Stimulated activated naive CD8-positive, alpha-beta T cell treated with anti-CD3 and anti-CD28 coated beads, Interleukin-15, amount 100 ng/mL, for 72 hours (primary cell): ENCODE measurements at regions not wholly inside any gene's neighbourhood (a gene's known extent, or its start where the extent isn't known, plus 50 kb on each side); places are given as distances from the start of the nearest gene placed in this dataset.

ENCODE experiments used
- ATAC-seq: fragments of 150-1000 bp; cut with Tn5 transposase; 2 replicates; pipeline ENCODE4 v1.10.0; 2021; ENCODE audit warnings: mild to moderate bottlenecking, moderate library complexity
- DNase-seq, 2 donors: peaks; one replicate each; pipeline ENCODE4 v3.0.0; 2021 to 2022
- H3K27ac Mint-ChIP-seq, 2 donors: one replicate each; pipeline ENCODE4 v1.8.0; 2022; ENCODE audit warnings: mild to moderate bottlenecking in 2 of 2, mixed read lengths in 2 of 2, moderate library complexity in 2 of 2
- H3K27me3 Mint-ChIP-seq: one replicate; pipeline ENCODE4 v1.8.0; 2022; ENCODE audit warnings: mixed read lengths
- H3K4me1 Mint-ChIP-seq: one replicate; pipeline ENCODE4 v1.8.0; 2022; ENCODE audit warnings: mild to moderate bottlenecking, mixed read lengths
- H3K4me3 Mint-ChIP-seq, 2 donors: one replicate each; pipeline ENCODE4 v1.8.0; 2022; ENCODE audit warnings: mild to moderate bottlenecking in 2 of 2, mixed read lengths in 2 of 2, moderate library complexity in 1 of 2
- H3K9me3 Mint-ChIP-seq, 2 donors: one replicate each; pipeline ENCODE4 v1.8.0; 2022; ENCODE audit warnings: mixed read lengths in 2 of 2

- no peaks in the 10 kb centered on the region for H3K9me3 Mint-ChIP-seq
- no peaks in the 10 kb centered on the region for H3K27me3 Mint-ChIP-seq
Observed at GRCh38 chr15:38692789-38693062, 128.1 kb upstream of the RASGRP1 start.

GRCh38 chr15:38695249-38696108 lies 130.9 kb upstream of the RASGRP1 start:
- Mint-ChIP-seq H3K4me3 (no peak overlapping the region), H3K9me3 (no peaks in the 10 kb centered on the region), H3K4me1 (peaks cover 64% of the 10 kb centered on the region), H3K27ac (peak overlapping the region in 1 of 2 donors; percentile 83), H3K27me3 (no peaks in the 10 kb centered on the region)
- DNase-seq = no peak
- ATAC-seq = no peak

More at GRCh38 chr15:38692789-38693062, 128.1 kb upstream of the RASGRP1 start:
- H3K4me1 Mint-ChIP-seq = peaks cover 66% of the 10 kb centered on the region
- H3K4me3 Mint-ChIP-seq = no peak overlapping the region
- no peak overlapping the region for H3K27ac Mint-ChIP-seq
- ATAC-seq = no peak
- DNase-seq = no peak

GRCh38 chr15:38696109-38696727 lies 131.6 kb upstream of the RASGRP1 start:
- Mint-ChIP-seq H3K27ac (peak overlapping the region in 1 of 2 donors; percentile 55), H3K27me3 (no peaks in the 10 kb centered on the region), H3K4me1 (peaks cover 62% of the 10 kb centered on the region), H3K9me3 (no peaks in the 10 kb centered on the region), H3K4me3 (peak overlapping the region in 1 of 2 donors; percentile 56)
- ATAC-seq = peak; percentile 98
- peak; percentile 53 to 78 for DNase-seq

- DNase-seq (no peak), ATAC-seq (no peak)
- H3K9me3 Mint-ChIP-seq = no peaks in the 10 kb centered on the region
- peaks cover 59% of the 10 kb centered on the region for H3K4me1 Mint-ChIP-seq
- H3K4me3 Mint-ChIP-seq = peak overlapping the region; percentile 21 to 56
- H3K27ac Mint-ChIP-seq = peak overlapping the region in 1 of 2 donors; percentile 15
- no peaks in the 10 kb centered on the region for H3K27me3 Mint-ChIP-seq
Observed at GRCh38 chr15:38696790-38697495, 132.3 kb upstream of the RASGRP1 start.

- Mint-ChIP-seq H3K27ac (peak overlapping the region in 1 of 2 donors; percentile 79), H3K4me1 (peaks cover 54% of the 10 kb centered on the region), H3K9me3 (no peaks in the 10 kb centered on the region), H3K27me3 (no peaks in the 10 kb centered on the region), H3K4me3 (no peak overlapping the region)
- no peak for ATAC-seq
- DNase-seq = no peak
Observed at GRCh38 chr15:38698254-38698653, 133.6 kb upstream of the RASGRP1 start.

- Mint-ChIP-seq H3K4me1 (peaks cover 54% of the 10 kb centered on the region), H3K27ac (no peak overlapping the region), H3K27me3 (no peaks in the 10 kb centered on the region), H3K4me3 (no peak overlapping the region), H3K9me3 (no peaks in the 10 kb centered on the region)
- DNase-seq (peak; percentile 67 to 76), ATAC-seq (peak; percentile 54)
Observed at GRCh38 chr15:38699633-38700230, 135.1 kb upstream of the RASGRP1 start.

GRCh38 chr15:38701149-38701548 lies 136.5 kb upstream of the RASGRP1 start:
- no peak for DNase-seq
- H3K4me3 Mint-ChIP-seq = no peak overlapping the region
- peaks cover 53% of the 10 kb centered on the region for H3K4me1 Mint-ChIP-seq

GRCh38 chr15:38702178-38702912 lies 137.7 kb upstream of the RASGRP1 start:
- DNase-seq (no peak), ATAC-seq (no peak)
- Mint-ChIP-seq H3K27me3 (no peaks in the 10 kb centered on the region), H3K4me3 (no peak overlapping the region), H3K9me3 (no peaks in the 10 kb centered on the region), H3K27ac (no peak overlapping the region), H3K4me1 (peaks cover 41% of the 10 kb centered on the region)

More at GRCh38 chr15:38701149-38701548, 136.5 kb upstream of the RASGRP1 start:
- Mint-ChIP-seq H3K27ac (no peak overlapping the region), H3K27me3 (no peaks in the 10 kb centered on the region), H3K9me3 (no peaks in the 10 kb centered on the region)
- ATAC-seq = no peak

- Mint-ChIP-seq H3K9me3 (no peaks in the 10 kb centered on the region), H3K4me1 (peaks cover 12% of the 10 kb centered on the region), H3K27ac (peak overlapping the region in 1 of 2 donors; percentile 28), H3K27me3 (no peaks in the 10 kb centered on the region), H3K4me3 (no peak overlapping the region)
- DNase-seq (no peak), ATAC-seq (no peak)
Observed at GRCh38 chr15:38705436-38706219, 141.0 kb upstream of the RASGRP1 start.

- Mint-ChIP-seq H3K9me3 (no peaks in the 10 kb centered on the region), H3K27ac (no peak overlapping the region), H3K4me3 (no peak overlapping the region), H3K27me3 (no peaks in the 10 kb centered on the region), H3K4me1 (peaks cover 12% of the 10 kb centered on the region)
- no peak for ATAC-seq
- no peak for DNase-seq
Observed at GRCh38 chr15:38706956-38707355, 142.3 kb upstream of the RASGRP1 start.

GRCh38 chr15:38707802-38708671 lies 143.4 kb upstream of the RASGRP1 start:
- DNase-seq (peak in 1 of 2 donors; percentile 52), ATAC-seq (peak; percentile 80)
- Mint-ChIP-seq H3K27me3 (no peaks in the 10 kb centered on the region), H3K4me3 (no peak overlapping the region), H3K4me1 (peaks cover 12% of the 10 kb centered on the region), H3K9me3 (no peaks in the 10 kb centered on the region), H3K27ac (no peak overlapping the region)

GRCh38 chr15:38708672-38709180 lies 144.1 kb upstream of the RASGRP1 start:
- no peaks in the 10 kb centered on the region for H3K9me3 Mint-ChIP-seq
- ATAC-seq (no peak), DNase-seq (no peak)
- no peak overlapping the region for H3K27ac Mint-ChIP-seq
- no peaks in the 10 kb centered on the region for H3K27me3 Mint-ChIP-seq
- peaks cover 12% of the 10 kb centered on the region for H3K4me1 Mint-ChIP-seq
- H3K4me3 Mint-ChIP-seq = no peak overlapping the region

- Mint-ChIP-seq H3K27me3 (no peaks in the 10 kb centered on the region), H3K9me3 (no peaks in the 10 kb centered on the region), H3K4me1 (peaks cover 12% of the 10 kb centered on the region), H3K27ac (no peak overlapping the region), H3K4me3 (no peak overlapping the region)
- ATAC-seq (no peak), DNase-seq (no peak)
Observed at GRCh38 chr15:38709196-38709595, 144.6 kb upstream of the RASGRP1 start.
